Dendritic cell treated with granulocyte-macrophage colony-stimulating factor and Interleukin-4, amounts not matched to agents 40 ng/mL and 50 ng/mL, for 4 days (primary cell): ENCODE measurements at regions not wholly inside any gene's neighbourhood (a gene's known extent, or its start where the extent isn't known, plus 50 kb on each side); places are given as distances from the start of the nearest gene placed in this dataset.

ENCODE experiments used
- H3K27ac Mint-ChIP-seq: one replicate; pipeline ENCODE4 v1.8.0; 2022; ENCODE audit warnings: mild to moderate bottlenecking, mixed read lengths
- H3K27me3 Mint-ChIP-seq: one replicate; pipeline ENCODE4 v1.8.0; 2022; ENCODE audit warnings: mild to moderate bottlenecking, mixed read lengths
- H3K36me3 Mint-ChIP-seq: one replicate; pipeline ENCODE4 v1.8.0; 2022; ENCODE audit warnings: low read depth, mixed read lengths
- H3K4me1 Mint-ChIP-seq: one replicate; pipeline ENCODE4 v1.8.0; 2022; ENCODE audit warnings: low read depth, mixed read lengths
- H3K4me3 Mint-ChIP-seq: one replicate; pipeline ENCODE4 v1.8.0; 2022; ENCODE audit warnings: mild to moderate bottlenecking, moderate library complexity, mixed read lengths
- H3K9me3 Mint-ChIP-seq: one replicate; pipeline ENCODE4 v1.8.0; 2022; ENCODE audit warnings: mixed read lengths
- intact Hi-C: fragments of 100-400 bp; cut with micrococcal nuclease; formaldehyde crosslinking; loops from one replicate; pipeline ENCODE4 v1.15.0; 2022

GRCh38 chr7:26468625-26469024 is 177.0 kb downstream of the SNX10 start:
- H3K4me1 Mint-ChIP-seq = no peaks in the 10 kb centered on the region
- H3K27me3 Mint-ChIP-seq = no peaks in the 10 kb centered on the region
- intact Hi-C loops = no loop called here
- H3K27ac Mint-ChIP-seq = no peak overlapping the region
- no peaks in the 10 kb centered on the region for H3K36me3 Mint-ChIP-seq
- no peak overlapping the region for H3K4me3 Mint-ChIP-seq
- H3K9me3 Mint-ChIP-seq = no peaks in the 10 kb centered on the region

GRCh38 chr7:26469188-26469587 is 177.5 kb downstream of the SNX10 start:
- intact Hi-C loops = no loop called here
- Mint-ChIP-seq H3K36me3 (no peaks in the 10 kb centered on the region), H3K9me3 (no peaks in the 10 kb centered on the region), H3K27me3 (no peaks in the 10 kb centered on the region), H3K27ac (no peak overlapping the region), H3K4me1 (no peaks in the 10 kb centered on the region), H3K4me3 (no peak overlapping the region)

- Mint-ChIP-seq H3K27ac (no peak overlapping the region), H3K9me3 (no peaks in the 10 kb centered on the region), H3K4me1 (no peaks in the 10 kb centered on the region), H3K36me3 (no peaks in the 10 kb centered on the region), H3K27me3 (no peaks in the 10 kb centered on the region), H3K4me3 (no peak overlapping the region)
- intact Hi-C loops = no loop called here
These were observed 179.0 kb downstream of the SNX10 start for GRCh38 chr7:26470691-26471090.

- no peaks in the 10 kb centered on the region for H3K27me3 Mint-ChIP-seq
These were observed 179.8 kb downstream of the SNX10 start for GRCh38 chr7:26471306-26472075.

GRCh38 chr7:26472971-26473370 is 181.3 kb downstream of the SNX10 start:
- Mint-ChIP-seq H3K36me3 (no peaks in the 10 kb centered on the region), H3K4me3 (no peak overlapping the region), H3K4me1 (no peaks in the 10 kb centered on the region), H3K27me3 (no peaks in the 10 kb centered on the region), H3K27ac (no peak overlapping the region), H3K9me3 (no peaks in the 10 kb centered on the region)
- intact Hi-C loops = no loop called here

More at GRCh38 chr7:26471306-26472075, 179.8 kb downstream of the SNX10 start:
- H3K36me3 Mint-ChIP-seq = no peaks in the 10 kb centered on the region
- H3K4me1 Mint-ChIP-seq = no peaks in the 10 kb centered on the region
- intact Hi-C loops = no loop called here
- H3K9me3 Mint-ChIP-seq = no peaks in the 10 kb centered on the region
- H3K4me3 Mint-ChIP-seq = no peak overlapping the region
- no peak overlapping the region for H3K27ac Mint-ChIP-seq

GRCh38 chr7:26476271-26476670 is 184.6 kb downstream of the SNX10 start:
- Mint-ChIP-seq H3K9me3 (no peaks in the 10 kb centered on the region), H3K4me1 (no peaks in the 10 kb centered on the region), H3K36me3 (no peaks in the 10 kb centered on the region), H3K4me3 (no peak overlapping the region), H3K27ac (no peak overlapping the region), H3K27me3 (no peaks in the 10 kb centered on the region)
- intact Hi-C loops = no loop called here

GRCh38 chr7:26477381-26477990 is 185.8 kb downstream of the SNX10 start:
- no peaks in the 10 kb centered on the region for H3K36me3 Mint-ChIP-seq
- no peak overlapping the region for H3K4me3 Mint-ChIP-seq
- H3K27me3 Mint-ChIP-seq = no peaks in the 10 kb centered on the region
- no peak overlapping the region for H3K27ac Mint-ChIP-seq
- no peaks in the 10 kb centered on the region for H3K4me1 Mint-ChIP-seq
- H3K9me3 Mint-ChIP-seq = no peaks in the 10 kb centered on the region
- intact Hi-C loops = no loop called here

- Mint-ChIP-seq H3K27me3 (no peaks in the 10 kb centered on the region), H3K27ac (no peak overlapping the region), H3K9me3 (peaks cover under 1% of the 10 kb centered on the region), H3K4me3 (no peak overlapping the region), H3K36me3 (no peaks in the 10 kb centered on the region), H3K4me1 (no peaks in the 10 kb centered on the region)
- intact Hi-C loops = no loop called here
These were observed 186.9 kb downstream of the SNX10 start for GRCh38 chr7:26478550-26478949.

GRCh38 chr7:26479581-26479980 is 187.9 kb downstream of the SNX10 start:
- intact Hi-C loops = no loop called here
- peaks cover 7% of the 10 kb centered on the region for H3K9me3 Mint-ChIP-seq
- no peaks in the 10 kb centered on the region for H3K27me3 Mint-ChIP-seq
- no peaks in the 10 kb centered on the region for H3K4me1 Mint-ChIP-seq
- H3K4me3 Mint-ChIP-seq = no peak overlapping the region
- H3K36me3 Mint-ChIP-seq = no peaks in the 10 kb centered on the region
- H3K27ac Mint-ChIP-seq = no peak overlapping the region

- no peaks in the 10 kb centered on the region for H3K27me3 Mint-ChIP-seq
- no peak overlapping the region for H3K27ac Mint-ChIP-seq
- peaks cover 7% of the 10 kb centered on the region for H3K9me3 Mint-ChIP-seq
- intact Hi-C loops = no loop called here
- H3K4me3 Mint-ChIP-seq = no peak overlapping the region
- no peaks in the 10 kb centered on the region for H3K4me1 Mint-ChIP-seq
- no peaks in the 10 kb centered on the region for H3K36me3 Mint-ChIP-seq
These were observed 188.5 kb downstream of the SNX10 start for GRCh38 chr7:26480156-26480555.

- Mint-ChIP-seq H3K27me3 (no peaks in the 10 kb centered on the region), H3K4me1 (no peaks in the 10 kb centered on the region), H3K27ac (no peak overlapping the region), H3K4me3 (no peak overlapping the region), H3K36me3 (no peaks in the 10 kb centered on the region), H3K9me3 (peaks cover 7% of the 10 kb centered on the region)
- intact Hi-C loops = no loop called here
These were observed 191.3 kb downstream of the SNX10 start for GRCh38 chr7:26482927-26483326.

- H3K27me3 Mint-ChIP-seq = peaks cover 4% of the 10 kb centered on the region
- H3K4me3 Mint-ChIP-seq = no peak overlapping the region
- H3K9me3 Mint-ChIP-seq = peaks cover 7% of the 10 kb centered on the region
- H3K27ac Mint-ChIP-seq = no peak overlapping the region
- no peaks in the 10 kb centered on the region for H3K4me1 Mint-ChIP-seq
- no peaks in the 10 kb centered on the region for H3K36me3 Mint-ChIP-seq
- intact Hi-C loops = no loop called here
These were observed 192.2 kb downstream of the SNX10 start for GRCh38 chr7:26483843-26484242.

- Mint-ChIP-seq H3K27ac (no peak overlapping the region), H3K36me3 (no peaks in the 10 kb centered on the region), H3K4me1 (no peaks in the 10 kb centered on the region), H3K9me3 (peaks cover 7% of the 10 kb centered on the region), H3K4me3 (no peak overlapping the region), H3K27me3 (peaks cover 7% of the 10 kb centered on the region)
- intact Hi-C loops = no loop called here
These were observed 193.8 kb downstream of the SNX10 start for GRCh38 chr7:26485367-26485934.

GRCh38 chr7:26486153-26486552 is 194.5 kb downstream of the SNX10 start:
- no peaks in the 10 kb centered on the region for H3K4me1 Mint-ChIP-seq
- H3K4me3 Mint-ChIP-seq = no peak overlapping the region
- H3K27me3 Mint-ChIP-seq = peaks cover 9% of the 10 kb centered on the region
- no peaks in the 10 kb centered on the region for H3K36me3 Mint-ChIP-seq
- intact Hi-C loops = no loop called here
- no peak overlapping the region for H3K27ac Mint-ChIP-seq
- peaks cover 7% of the 10 kb centered on the region for H3K9me3 Mint-ChIP-seq
